Right ventricle myocardium inferior (tissue), 1 donor: ENCODE measurements at regions not wholly inside any gene's neighbourhood (a gene's known extent, or its start where the extent isn't known, plus 50 kb on each side); places are given as distances from the start of the nearest gene placed in this dataset.

ENCODE experiments used
- ATAC-seq: fragments of 200-7000 bp; cut with Tn5 transposase; one replicate; pipeline ENCODE4 v1.9.1; 2020; ENCODE audit warnings: mild to moderate bottlenecking, moderate library complexity
- DNase-seq: peaks from one replicate; pipeline ENCODE4 v3.0.0; 2021; ENCODE audit errors: missing footprints
- intact Hi-C: fragments of 100-400 bp; cut with DNase I; formaldehyde crosslinking; loops from one replicate; pipeline ENCODE4 v1.11.0; 2022
- donor health status: DM: no; HTN: yes; CAD: no; lungs with severe emphysema.

DNA sequence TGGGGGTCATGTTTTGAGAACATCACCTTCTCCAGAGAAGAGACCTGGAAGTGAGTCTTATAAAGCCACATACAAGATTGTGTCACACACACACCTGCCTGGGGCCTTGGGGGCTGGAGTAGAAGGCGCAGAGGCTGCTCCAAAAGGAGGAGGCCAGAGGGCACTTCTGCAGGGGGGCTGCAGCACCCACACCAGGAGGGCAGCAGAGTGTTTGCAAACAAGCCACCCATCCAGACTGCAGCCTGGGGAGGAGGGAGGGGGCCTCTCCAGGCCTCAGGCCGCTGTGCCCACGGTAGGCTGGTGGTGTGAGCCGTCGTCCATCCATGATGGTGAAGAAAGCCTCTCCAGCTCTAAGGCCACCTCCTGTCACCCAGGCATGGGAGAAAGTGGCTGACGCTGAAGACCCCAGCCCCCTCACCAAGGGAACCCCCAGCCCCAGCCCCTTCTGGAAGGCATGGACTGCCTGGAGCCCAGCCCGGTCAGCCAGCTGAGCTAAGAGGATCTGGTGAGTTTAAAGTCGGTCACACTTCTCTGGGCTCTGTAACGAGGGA lies 77.5 kb downstream of the FOXL3 start:
- intact Hi-C loops, result no loop called here
- ATAC-seq (no peak), DNase-seq (peak; percentile 58)

DNA sequence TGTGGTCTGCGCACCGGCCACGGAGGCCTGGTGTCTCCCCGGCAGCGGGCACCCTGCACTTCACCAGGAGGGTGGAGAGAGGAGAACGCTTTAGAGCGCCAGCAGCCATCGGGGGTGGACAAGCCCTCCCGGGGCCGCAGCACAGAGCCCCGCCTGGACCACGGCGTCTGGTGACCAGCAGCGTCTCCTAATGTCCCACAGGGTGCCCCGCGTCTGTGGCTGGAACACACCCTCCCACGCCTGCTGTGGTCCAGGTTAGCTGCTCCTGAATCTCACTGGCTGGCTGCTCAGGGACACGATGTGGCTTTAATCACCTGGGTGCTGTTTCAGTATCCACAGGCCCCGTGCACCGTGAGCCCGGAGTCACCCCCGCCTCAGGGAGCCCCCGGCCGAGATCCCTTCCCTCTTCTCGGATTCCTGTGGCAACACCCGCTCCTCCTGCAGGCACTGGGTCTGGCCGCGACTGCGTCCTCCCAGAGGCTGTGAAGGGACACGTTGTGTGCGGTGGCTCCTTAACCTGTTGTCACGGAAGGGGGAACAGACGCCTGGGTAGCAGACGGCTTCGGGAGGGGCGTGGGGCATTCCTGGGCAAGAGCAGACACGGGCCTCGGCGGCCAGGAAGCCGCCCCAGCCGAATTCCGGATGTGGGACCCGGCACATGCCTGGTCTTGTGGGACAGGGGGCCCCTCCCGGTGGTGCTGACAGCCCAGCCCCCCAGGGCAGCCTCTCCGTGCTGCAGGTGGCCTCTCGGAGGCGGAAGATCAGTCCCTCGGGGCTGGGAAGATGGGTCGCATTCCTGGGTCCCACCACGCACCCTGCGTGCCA lies 78.9 kb downstream of the FOXL3 start:
- intact Hi-C loops, result no loop called here

DNA sequence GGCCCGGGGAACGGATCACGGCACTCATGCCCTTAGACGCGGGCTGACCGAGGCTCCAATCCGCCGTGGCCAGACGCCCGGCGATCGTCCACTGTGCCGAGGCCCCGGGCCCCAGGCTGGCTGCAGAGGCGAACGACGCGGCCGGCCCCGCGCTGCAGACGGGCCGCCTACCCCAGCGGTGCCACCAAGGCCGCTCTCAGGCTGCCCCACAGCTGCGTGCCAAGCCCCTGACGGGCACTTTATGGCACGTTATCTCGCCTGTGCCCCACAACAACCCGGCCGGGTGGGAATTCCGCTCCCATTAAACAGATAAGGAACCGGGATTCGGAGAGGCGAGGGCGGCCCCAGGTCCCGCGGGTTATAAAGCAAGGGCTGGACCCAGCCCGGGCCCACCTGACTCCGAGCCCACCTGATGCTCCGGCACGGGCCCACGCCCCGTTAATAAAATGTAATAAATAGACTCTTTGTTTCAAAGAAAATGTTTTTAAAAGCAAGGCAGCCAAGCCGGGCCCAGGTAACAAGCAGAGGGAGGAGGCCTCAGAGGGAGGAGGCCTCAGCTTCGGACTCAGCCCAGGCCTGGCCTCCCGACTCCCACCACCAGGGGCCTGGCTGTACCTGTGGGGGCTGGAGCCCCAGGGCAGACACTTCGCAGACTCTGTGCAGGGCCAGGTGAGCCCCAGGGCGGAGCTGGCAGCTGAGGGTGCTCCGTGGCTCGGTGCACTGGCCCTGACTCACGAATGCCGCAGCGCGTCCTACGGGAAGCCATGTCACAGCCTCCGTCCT lies 79.7 kb downstream of the FOXL3 start:
- intact Hi-C loops, result no loop called here
- DNase-seq (peak; percentile 49), ATAC-seq (no peak)

More for the DNA sequence above, 78.9 kb downstream of the FOXL3 start:
- no peak for ATAC-seq
- peak; percentile 61 for DNase-seq

DNA sequence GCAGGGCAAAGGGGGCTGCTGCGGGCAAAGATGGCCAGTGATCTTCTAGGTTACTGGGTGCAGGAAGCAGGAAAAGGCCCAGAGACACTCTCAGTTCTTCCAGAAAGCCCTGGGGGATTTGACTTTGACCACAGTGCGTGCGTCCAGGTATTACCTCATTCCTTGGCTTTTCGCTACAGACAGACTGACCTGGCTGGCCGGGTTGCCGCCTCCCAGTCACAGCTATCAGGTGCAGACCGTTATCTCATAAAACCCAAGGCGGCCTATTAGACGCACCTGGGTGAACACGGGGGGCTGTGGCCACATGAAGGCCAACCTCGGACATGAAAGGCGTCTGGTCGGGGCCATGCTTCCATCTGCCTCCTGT lies 80.3 kb downstream of the FOXL3 start:
- DNase-seq (peak; percentile 57), ATAC-seq (no peak)
- intact Hi-C loops, result no loop called here

DNA sequence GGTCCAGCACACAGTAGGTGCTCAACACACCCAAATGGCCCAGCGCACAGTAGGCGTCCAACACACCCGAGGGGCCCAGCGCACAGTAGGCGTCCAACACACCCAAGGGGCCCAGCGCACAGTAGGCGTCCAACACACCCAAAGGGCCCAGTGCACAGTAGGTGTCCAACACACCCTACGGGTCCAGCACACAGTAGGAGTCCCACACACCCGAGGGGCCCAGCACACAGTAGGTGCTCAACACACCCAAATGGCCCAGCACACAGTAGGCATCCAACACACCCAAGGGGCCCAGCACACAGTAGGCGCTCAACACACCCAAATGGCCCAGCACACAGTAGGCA lies 80.8 kb downstream of the FOXL3 start:
- ATAC-seq (no peak), DNase-seq (peak; percentile 22)
- intact Hi-C loops, result no loop called here

DNA sequence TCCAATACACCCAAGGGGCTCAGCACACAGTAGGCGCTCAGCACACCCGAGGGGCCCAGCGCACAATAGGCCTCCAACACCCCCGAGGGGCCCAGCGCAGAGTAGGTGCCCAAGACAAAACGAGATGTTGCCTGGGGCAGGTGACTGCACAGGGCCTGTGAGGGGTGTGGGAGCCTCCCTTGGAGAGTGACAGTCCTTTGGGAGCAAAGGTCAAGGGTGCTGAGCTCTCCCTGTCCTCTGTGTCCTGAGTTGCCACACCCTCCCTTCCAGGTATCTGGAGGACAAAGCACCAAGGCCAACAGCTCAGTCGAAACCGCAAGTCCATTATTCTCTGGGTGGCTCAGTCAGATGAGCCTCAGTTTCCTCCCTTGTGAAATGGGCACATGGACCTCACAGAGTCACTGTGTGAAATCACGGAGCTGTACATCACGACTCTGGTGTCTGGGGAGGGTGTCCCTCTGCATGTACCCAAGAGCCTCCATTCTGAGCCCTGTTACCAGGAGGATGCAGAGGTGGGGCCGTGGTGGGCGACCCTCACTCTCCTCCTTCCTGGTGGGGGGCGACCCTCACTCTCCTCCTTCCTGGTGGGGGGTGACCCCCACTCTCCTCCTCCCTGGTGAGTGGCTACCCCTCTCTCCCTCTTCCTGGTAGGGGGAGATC lies 81.3 kb downstream of the FOXL3 start:
- intact Hi-C loops, result no loop called here
- DNase-seq (peak; percentile 34), ATAC-seq (no peak)

DNA sequence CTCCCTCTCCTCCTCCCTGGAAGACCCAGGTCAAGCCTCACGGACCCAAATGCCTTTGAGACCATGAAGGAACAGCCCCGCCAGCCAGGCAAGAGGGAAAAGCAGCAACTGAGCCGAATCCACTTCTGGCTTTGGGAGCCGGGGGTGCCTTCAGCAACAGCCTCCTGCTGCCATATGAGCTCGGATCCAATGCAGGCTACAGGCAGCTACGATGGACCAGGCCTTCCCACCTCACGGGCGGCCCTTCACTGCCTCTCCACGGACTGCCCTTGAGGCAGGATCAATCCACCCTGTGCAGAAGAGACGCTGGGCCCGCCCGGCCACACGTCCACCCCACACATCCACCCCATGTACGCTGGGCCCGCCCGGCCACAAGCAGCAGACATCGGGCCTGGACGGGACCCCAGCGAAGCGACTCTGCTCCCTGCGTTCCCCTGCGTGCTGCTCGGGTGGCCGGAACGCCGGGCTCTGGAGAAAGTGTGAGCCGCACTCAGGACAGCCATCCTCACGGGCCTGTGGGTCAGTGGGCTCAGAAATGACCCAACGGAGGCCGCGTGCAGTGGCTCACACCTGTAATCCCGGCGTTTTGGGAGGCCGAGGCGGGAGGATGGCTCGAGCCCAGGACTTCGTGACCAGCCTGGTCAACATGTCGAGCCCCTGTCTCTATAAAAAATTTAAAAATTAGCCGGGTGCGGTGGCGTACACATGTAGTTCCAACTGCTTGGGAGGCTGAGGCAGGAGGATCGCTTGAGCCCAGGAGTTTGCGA lies 82.0 kb downstream of the FOXL3 start:
- DNase-seq (peak; percentile 64), ATAC-seq (no peak)
- intact Hi-C loops, result no loop called here

DNA sequence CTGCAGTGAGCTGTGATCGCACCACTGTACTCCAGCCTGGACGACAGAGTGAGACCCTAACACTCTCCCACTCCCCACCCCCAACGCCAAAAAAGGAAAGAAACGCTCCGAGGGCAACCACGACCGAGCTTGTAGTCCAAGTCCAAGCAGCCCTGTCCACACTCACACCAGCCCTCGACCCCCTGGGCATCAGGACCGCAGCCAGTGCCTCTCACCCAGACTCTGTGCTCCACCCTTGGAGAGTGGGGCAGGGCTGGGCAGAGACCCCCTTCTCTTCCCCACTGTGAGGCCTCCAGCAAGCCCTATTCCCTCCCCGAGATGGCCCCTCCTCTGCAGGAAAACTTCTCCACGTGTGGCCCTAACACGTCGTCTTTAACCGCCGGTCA lies 82.6 kb downstream of the FOXL3 start:
- peak; percentile 59 for DNase-seq
- no peak for ATAC-seq
- intact Hi-C loops, result no loop called here

DNA sequence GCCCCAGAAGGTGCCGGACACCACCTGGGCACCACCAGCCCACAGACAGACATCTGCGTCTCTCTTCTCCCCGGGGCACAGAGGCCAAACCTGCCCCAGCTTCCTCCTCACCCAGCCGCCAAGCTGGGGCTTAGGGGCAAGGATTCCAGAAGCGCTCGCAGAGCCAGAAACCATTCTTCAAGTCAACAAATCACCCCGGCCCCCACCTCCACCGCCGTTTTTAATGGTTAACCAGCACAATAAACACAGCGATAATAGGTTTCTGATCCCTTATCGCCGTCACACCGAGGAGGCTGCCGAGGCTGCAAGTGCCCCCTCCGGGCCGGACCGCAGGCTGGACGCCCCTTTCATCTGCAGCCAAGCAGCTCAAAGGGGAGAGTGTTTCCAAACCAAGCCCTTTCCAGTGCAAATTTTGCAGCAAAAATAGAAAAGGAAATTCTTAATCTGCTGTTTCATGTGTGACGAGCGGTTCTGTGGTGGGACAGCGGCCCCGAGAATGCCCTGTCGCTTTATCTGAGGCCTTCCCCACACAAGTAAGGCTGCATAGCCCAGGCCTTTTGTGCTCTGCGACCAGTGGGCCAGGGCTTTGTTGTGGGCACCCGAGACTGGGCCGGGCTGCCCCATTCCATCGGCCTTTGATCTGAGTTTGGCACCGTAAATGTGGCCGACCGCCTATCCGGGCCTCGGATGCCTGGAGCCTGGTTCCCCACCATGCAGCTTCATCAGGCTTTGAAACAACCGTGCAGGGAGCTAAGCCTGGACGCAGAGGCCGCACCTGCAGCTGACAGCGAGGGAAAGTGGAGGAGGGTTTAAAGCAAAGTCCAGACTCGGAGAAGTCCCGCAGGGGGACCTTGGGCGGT lies 83.2 kb downstream of the FOXL3 start:
- no peak for ATAC-seq
- intact Hi-C loops, result no loop called here
- DNase-seq, result peak; percentile 60

DNA sequence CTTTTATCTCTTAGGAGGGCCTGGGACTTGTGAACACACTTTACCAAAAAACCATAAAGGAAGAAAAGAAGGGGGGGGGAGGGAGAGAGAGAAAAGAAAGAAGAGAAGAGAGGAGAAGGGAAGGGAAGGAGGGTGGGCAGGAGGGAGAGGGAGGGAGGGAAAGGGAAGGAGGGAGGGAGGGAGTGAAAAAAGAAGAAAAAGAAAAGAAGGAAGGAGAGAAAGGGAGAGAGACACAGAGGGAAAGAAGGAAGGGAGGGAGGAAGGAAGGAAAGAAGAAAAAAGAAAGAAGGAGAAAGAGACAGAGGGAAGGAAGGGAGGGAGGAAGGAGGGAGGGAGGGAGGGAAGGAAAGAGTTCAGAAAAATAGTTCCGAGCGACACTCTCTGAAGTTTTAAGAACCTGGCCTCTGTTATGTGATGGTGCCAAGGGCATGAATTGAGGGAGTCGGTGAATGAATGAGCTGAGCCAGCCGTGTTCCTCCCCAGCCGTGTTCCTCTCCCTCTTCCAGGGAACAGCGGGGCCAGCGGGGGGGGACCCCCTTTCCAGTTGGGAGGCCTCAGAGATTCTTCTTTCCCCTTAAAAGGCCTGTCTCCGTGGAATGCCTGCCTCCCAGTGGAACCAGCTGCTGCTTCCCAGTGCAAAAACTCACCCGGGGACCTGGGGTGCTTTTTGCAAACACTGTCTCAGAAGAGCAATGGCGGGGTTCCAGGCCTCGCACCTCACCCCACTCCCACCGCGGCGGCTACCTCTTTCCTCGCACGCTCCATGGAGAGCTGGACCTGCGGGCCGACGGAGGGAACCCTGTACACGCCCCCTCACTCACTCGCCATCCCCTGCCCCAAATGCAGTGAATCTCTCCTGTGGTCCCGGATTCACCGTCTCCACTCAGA lies 84.1 kb downstream of the FOXL3 start:
- intact Hi-C loops, result no loop called here
- no peak for DNase-seq
- ATAC-seq, result no peak

DNA sequence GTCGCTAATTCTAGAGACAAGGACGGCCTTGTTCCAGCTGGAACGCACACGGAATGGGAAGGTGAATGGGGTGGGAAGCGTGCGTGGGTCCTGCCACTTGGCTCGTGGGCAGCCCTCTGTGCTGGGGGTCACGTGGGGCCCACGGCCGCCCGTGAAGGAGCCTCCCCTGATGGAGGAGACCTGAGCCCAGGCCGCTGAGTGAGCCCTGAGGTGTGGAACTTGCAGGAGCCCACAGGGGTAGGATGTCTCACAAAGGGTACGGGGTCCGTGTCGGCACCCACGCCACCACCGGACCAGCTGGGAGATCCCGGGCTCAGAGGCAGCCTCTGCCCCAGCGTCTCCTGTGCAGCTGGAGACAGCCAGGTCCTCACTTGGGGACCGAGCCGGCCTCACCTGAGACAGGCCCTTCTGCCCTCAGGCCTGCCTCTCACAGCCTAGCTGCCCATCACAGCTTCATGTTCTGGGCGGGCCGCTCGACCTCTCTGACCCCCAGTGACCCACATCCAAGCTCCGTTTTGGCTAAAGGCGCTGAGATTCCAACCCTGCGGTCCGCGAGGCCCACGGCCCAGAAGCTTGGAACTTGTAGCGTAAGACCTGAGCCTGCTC lies 84.8 kb downstream of the FOXL3 start:
- ATAC-seq (no peak), DNase-seq (no peak)
- intact Hi-C loops, result no loop called here

DNA sequence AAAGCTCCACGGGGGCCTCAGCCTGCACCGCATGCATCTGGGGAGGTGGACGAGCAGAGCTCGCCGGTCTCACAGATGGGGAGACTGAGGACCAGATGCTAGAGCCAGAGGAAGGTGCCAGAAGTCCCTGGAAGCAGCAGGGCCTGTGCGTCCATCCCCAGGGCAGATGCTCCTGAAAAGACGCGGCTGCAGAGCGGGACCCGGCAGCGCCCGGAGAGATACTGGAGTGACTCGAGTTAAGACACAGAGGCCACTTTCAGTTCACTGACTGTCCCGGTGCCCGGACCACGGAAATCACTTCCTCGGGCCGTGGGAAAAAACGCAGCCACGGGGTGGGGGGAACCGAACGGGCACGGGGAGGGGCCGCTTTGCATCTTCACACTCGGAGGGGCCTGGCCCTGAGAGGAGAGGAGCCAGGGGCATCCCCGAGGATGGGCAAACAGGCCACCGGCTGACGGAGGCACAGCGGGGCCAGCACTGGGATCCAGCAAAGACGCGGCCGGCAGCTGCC lies 85.4 kb downstream of the FOXL3 start:
- DNase-seq (no peak), ATAC-seq (no peak)
- intact Hi-C loops, result no loop called here

DNA sequence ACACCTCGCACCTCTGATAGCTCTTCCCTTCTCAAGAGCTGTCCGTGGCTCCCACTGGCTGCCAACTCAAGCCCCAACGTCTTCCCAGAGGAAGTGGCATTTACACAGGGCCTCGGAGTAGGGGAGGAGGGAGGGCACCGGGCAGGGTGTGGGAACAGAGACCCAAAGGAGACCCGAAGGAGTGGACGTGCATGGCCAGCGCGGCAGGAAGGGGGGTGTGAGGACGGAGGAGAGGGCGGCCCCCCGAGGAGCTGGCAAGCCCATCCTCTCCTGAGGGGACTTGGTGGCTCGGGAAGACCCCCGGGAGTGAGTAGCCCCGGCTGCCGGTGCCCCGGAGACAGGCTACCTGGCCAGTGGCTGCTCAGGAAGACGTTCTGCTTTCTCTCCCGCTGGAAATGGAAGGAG lies 85.9 kb downstream of the FOXL3 start:
- intact Hi-C loops, result no loop called here
- DNase-seq (no peak), ATAC-seq (no peak)

DNA sequence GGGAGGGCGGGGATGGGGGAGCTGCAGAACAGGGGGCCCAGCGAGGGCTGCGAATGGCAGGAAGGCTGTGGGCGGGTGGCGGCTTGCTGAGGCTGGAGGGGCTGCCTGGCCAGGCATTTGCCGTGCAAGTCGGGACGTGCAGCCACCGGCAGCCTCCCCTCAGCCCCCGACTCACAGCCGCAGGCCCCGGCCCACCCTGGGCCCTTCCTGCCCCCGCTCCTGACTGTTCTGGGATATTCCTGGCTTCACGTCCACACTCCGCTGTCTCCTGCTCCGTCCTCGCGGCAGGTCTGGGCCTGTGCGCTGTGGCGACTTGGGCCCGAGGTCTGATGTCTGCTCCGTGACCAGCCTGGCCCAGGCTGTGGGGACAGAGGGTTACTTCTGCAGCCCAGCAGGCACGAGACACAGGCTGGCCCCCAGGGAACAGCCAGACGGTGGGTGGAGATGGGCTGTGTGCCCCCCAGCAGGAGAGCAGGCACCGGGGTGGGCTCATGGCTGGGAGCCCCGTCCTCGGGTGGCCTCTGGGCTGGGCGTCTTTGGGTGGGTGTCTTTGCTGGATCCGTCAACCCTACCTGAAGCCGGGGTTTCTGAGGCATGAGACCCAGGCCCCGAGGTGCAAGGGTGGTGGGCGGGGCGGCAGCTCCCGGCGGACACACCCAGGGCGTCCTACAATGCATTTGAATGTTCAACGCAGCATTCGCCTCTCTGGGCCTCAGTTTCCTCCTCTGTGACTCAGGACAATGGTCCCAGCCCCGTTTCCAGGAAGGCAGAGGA lies 86.5 kb downstream of the FOXL3 start:
- intact Hi-C loops, result no loop called here
- ATAC-seq, result no peak
- DNase-seq, result no peak

DNA sequence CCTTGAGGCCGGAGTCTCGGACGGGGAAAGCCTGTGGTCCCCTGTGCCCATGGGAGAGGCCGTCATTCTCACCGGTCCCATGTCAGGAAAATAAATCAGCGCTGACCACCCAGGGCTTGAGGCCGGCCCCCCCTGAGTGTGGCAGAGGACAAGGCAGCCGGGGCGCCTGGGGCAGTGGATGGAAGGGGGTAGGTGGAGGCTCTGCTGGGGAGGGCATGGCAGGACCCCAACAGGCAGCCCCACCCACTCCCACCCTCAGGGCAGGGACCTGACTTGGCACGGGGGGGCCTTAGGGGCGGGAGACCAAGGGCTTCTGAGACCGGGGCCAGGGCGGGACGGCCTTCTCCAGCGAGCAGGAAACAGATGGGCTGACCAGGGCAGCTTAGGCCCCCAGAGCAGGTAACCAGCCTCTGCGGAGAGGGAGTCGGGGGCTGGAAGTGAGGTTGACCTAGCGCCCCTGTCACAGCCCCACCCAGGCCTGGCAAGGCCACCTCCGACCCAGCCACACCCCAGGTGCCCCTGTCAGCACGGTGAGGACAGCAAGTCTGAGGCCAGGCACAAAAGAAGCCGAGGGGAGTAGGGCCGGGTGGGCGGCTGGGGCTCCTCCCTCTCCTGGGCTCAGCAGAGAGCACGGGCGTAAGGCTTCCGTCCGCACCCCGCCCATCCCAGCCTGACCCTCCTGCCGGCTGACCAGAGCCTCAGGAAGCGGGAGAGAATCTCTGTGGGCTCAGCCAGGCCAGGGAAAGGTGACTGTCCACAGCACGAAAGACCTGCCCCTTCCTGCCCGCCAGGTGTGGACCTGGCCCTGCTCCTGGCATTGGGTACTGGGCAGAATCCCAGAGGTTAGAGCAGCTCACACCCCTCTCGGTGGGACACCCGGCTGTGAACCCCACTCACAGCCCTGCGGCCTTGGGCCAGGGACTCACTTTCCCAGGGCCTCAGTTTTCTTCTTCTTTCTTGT lies 87.4 kb downstream of the FOXL3 start:
- DNase-seq (peak; percentile 21), ATAC-seq (no peak)
- intact Hi-C loops, result no loop called here
